GM21367 (cell line): ENCODE measurements at regions not wholly inside any gene's neighbourhood (a gene's known extent, or its start where the extent isn't known, plus 50 kb on each side); places are given as distances from the start of the nearest gene placed in this dataset.

Experiments
- ATAC-seq: cut with Tn5 transposase; IDR thresholded peaks from one replicate; pipeline ENCODE4 v1.9.1; 2021; ENCODE audit not compliant: unreplicated experiment

GRCh38 chr3:83513051-83513450 lies 1445.7 kb upstream of the CADM2 start:
- ATAC-seq = no peak

DNA sequence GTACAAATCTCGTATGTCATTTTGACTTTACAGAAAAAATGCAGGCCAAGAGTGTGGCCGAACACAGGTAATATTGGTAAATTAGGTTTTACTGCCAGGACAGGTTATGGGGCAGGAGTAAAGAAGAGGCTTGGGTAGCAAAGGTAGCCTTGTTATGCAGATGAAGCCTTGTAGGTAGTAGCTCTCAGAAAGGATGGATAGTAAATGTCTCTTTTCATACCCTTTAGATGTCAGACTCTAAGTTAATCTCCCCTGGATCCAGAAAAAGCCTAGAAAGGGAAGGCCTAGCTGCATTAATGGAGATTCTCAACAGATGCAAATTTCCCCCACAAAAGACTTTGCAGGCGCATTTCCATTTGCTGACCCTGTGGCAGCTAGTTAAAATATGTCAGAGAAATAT lies 1445.1 kb upstream of the CADM2 start:
- ATAC-seq = no peak

GRCh38 chr3:83514130-83514914 lies 1444.5 kb upstream of the CADM2 start:
- ATAC-seq = no peak

GRCh38 chr3:83515123-83515522 lies 1443.7 kb upstream of the CADM2 start:
- ATAC-seq = no peak

GRCh38 chr3:83523470-83524073 lies 1435.2 kb upstream of the CADM2 start:
- ATAC-seq = peak; percentile 78

DNA sequence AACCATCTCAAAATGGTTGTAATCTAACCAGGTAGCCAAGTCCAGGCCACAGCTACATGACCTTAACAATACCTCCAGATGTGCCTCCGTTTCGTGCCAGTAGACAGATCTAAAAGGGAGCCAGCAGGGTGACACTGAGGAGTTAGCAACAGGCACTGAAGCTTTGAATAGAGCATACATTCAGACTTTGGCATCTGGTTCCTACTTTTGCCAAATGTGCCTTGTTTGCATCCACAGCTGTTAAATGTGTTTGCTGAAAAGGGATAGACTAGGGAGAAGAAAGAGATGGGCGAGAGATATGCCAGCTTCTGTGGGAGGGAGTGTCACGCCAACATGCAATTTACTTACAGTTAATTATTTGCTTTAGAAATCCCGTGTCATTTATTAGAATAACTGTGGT lies 1433.9 kb upstream of the CADM2 start:
- ATAC-seq = no peak

DNA sequence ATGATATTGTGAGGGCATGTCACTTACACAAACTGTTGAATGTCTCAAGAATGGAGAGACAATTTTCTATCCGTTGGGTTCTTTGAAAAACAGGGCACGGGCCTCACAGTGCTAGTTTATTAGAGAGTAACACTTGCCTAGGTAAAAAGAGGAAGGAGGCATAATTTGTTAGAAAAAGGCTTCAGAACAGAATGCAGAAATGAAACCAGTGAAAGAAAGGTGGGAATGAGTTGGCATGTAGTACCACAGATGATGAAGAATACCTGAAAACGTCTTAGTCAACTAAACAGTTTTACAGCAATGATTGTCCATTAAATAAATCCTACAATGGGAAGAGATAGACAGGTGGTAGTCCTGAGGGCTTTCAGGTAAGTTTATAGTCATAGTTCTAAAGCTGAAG lies 1399.7 kb upstream of the CADM2 start:
- no peak for ATAC-seq

DNA sequence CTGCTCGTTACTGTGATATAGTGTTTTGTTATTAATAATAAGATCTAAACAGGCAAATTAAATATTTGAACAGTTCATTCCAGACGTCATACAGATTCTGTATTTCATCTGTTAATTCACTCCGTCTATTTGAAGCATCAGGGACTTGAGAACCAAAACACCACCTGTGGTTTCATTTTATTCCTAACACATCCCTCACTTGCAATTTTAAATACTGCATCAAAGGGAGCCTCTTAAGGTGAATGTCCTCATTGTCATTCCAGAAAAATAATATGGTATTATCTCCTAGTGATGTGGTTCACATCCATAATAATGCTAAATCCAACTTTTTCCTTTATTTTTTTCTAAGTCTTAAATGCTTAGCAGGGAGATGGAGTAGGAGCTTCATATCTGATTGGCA lies 1390.9 kb upstream of the CADM2 start:
- ATAC-seq = no peak

DNA sequence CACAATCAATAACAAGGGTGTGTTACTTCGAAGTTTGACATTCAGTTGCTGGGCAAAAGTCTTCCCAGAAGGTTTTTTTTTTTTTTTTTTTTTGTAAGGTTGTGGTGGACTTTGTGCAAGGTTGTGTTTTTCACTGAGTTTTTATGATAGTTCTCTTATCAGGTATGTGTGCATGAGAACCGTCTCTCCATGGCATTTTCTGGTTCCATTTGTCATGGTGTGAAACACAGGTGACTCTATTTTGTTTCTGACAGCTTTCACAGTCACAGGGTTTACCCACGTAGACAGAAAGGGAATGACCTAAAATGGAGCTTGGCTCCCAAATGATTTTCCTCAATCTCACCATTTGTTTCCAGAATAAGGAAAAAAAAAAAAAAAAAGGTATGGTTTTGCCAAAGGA lies 1377.2 kb upstream of the CADM2 start:
- ATAC-seq = no peak

- ATAC-seq = no peak
These were observed 1357.1 kb upstream of the CADM2 start for GRCh38 chr3:83601704-83602103.

GRCh38 chr3:83622526-83622925 lies 1336.3 kb upstream of the CADM2 start:
- no peak for ATAC-seq

DNA sequence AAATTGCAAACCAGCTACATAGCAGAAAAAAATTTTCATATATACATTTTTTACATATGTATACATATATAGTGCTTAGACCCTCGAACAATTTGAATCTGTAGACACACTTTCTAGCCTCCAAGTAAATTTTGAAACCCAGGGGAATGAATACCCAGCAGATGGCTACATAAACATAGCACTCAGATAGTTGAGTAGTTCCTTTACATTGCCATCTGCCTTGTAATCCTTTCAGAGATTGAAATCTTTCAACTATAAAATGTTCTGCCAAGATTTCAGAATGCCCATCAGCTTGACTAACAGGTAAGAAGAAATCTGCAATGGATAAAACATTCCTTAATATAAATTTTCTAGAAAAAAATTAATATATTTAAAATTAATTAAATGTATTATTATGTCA lies 1333.5 kb upstream of the CADM2 start:
- ATAC-seq = no peak

DNA sequence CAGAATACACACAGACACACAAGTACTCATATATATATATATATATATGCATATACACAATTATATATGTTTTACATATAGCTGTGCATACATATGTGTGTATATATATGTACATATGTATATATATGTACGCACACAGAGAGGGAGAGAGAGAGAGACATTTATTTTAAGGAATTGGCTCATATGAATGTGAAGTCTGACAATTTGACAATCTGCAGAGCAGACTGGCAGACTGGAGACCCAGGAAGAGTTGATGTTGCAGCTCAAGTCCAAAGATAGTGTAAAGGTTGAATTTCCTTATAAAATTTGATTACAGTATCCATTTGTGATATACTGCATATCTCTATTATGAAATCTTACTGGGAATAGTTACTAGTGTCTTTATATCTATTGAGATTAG lies 1330.3 kb upstream of the CADM2 start:
- no peak for ATAC-seq

DNA sequence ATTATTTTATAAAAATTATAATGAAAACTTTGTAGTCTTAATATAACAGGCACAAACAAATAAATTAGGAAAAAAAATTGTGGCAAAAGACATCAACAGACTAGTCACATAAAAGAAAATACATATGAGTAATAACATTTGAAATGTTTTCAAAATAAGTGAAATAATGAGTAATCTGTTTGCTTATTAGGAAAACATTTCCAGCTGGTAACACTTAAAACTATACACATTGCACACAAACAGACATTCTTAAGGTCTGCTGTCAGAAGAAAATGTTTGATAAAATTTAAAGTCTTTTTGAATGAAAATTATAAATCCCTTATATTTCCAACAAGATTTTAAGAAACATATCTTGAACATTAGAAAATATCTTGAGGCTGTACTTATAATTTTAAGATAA lies 1326.3 kb upstream of the CADM2 start:
- no peak for ATAC-seq

- no peak for ATAC-seq
These were observed 1325.0 kb upstream of the CADM2 start for GRCh38 chr3:83633758-83634157.

DNA sequence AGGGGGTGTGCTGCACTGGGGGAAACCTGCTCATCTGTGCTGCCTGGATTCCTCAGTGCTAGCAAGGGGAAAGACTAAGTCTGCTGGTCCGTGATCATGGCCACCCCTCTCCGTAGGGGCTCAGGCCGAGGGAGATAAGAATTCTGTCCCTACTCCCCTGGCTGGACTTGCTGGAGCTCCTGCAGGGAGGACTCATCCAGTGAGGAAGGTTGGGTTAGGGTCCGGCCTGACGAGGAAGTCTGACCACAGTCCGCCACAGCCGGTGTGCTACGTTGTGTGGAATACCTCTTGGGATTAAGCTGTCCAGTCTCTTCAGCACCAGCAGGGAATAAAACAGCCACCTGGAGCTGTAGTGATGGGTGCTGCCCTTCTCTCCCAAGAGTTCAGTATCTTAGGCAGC lies 1309.1 kb upstream of the CADM2 start:
- ATAC-seq = no peak

- ATAC-seq = no peak
These were observed 1303.7 kb upstream of the CADM2 start for GRCh38 chr3:83655083-83655482.

DNA sequence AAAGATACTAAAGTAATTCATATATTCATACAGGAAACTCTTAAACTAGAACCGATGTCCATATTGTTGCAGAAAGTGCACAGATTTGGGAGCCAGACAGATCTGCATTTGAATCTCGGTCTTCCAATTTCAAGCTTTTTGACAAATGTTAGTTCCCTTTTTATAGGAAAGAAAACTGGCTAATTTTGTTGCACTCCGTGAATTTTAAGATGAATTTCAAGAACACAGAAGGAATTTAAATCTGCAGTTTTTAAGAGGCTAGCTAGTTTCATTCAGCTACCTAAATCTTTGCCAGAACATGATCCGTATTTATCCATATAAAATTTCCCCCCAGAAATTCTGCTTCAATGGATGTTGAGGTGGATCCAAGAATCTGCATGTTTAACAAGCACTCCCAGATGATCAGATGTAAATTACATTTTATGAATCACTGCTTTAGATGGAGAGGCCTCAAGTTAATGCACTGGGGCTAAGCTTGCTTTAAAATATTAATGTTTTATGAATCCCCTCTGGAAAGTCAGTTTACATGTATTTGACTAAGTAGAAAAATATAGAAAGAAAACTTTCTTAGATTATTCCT lies 1296.3 kb upstream of the CADM2 start:
- ATAC-seq = no peak

DNA sequence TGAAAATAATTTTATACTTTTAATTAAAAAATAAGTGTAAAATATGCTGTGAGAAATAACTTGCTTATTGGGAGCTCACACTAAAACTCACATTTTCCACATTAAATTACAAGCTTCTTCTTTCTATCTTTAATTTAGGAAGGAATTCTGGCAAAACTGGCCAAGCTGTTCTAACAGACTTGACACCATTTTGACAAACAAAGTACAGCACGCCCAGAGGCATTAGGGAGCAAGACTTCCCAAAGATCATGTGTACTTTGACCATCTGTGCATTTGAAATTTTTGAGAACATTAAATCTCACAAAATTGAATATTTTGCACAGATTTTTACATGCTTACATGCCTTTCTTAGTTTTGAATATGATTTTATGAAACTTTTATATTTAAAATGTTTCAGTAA lies 1288.4 kb upstream of the CADM2 start:
- ATAC-seq = no peak

GRCh38 chr3:83683937-83684598 lies 1274.7 kb upstream of the CADM2 start:
- ATAC-seq = no peak

- no peak for ATAC-seq
These were observed 1252.1 kb upstream of the CADM2 start for GRCh38 chr3:83706669-83707068.

GRCh38 chr3:83715307-83715706 lies 1243.5 kb upstream of the CADM2 start:
- ATAC-seq = no peak
